HG03095 (cell line): ENCODE measurements at regions not wholly inside any gene's neighbourhood (a gene's known extent, or its start where the extent isn't known, plus 50 kb on each side); places are given as distances from the start of the nearest gene placed in this dataset.

ENCODE experiments used
- ATAC-seq: cut with Tn5 transposase; IDR thresholded peaks from one replicate; pipeline ENCODE4 v1.9.1; 2021; ENCODE audit warnings: moderate library complexity; ENCODE audit not compliant: unreplicated experiment

DNA sequence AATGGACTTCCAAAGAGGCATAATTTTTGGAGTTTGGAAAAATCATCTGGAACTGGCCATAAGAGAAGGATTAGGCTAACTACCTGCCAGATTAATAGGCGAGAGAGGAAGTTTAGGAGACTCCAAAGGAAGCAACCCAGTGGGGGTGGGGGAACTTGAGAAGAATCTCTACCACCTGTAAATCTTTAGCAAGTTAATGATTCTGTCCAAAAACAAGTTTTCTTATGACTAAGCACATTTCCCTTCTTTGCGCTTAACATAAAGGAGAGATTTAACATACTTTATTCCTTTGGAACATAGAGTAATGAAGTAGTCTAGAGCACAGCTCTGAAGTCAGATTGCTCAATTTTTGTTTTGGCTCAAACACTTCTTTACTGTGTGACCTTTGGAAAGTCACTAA, 58.2 kb upstream of the PAPPA start:
- no peak for ATAC-seq

DNA sequence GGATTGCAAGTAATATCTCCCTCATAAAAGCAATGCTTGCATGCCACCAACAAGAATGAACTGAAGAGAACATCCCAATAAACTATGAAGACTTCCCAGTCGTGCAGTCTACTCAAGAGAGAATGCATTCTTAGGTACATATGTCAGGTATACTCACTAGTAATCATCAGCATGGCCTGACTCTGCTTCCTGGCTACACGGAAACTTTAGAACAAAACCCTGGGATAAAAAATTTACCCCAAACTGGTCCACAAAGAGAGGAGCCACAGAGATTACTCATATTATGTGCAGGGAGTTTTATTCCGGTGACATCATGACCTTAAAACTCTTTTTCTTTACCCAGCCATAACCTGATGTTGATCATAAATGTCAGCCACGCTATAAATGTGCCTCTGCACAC, 57.5 kb upstream of the PAPPA start:
- ATAC-seq, result no peak

DNA sequence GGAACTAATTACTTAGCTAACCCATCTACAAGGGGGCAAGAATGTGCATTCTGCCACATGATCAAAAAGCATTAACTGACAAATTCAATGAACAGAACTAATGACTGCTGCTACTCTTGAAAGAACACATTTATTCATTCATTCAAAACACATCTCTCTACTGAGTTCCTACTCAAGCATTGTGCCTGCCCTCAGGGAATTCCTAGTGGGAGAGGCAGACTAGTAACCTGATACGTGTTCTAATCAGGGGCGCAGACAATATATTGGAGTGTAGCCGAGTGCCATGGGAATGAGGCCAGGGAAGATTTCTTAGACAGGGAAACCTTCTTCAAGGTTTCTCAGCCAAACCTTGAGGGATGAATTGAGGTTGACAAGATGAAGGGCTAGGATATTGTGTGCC, 56.7 kb upstream of the PAPPA start:
- no peak for ATAC-seq

DNA sequence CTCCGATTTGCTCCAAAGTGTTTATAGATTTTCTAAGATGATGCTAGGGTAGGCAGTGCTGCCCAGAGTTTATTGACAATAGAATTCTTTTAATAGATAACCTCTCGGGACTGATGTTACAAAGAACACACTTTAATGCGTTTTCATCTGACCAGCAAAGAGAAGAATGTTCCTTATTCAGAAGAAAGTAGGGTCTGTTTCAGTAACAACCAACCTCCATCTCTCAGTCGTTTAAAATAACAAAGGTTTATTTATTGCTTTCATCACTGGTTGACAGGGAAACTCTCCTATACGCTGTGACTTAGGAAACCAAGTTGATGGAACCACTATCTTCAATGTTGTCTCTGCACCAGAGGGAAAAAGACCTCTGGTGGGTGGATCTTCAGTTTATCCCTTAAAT, 55.1 kb upstream of the PAPPA start:
- no peak for ATAC-seq

DNA sequence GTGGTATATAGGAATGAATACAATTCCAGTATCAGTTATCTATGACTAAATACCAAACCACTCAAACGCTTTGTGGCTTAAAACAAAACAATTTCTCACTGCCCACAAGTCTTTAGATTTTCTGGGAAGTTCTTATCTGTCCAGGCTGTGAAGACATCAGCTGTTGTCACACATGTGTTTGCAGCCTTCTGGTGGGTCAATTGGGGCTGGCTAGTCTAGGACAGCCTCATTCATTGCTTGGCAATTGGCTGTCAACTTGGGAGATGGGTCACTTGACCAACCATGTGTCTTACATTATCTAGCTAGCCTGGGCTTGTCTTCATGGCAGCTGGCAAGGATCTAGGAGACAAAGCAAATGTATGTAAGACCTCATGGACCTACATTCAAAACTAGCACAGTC, 53.8 kb upstream of the PAPPA start:
- no peak for ATAC-seq

DNA sequence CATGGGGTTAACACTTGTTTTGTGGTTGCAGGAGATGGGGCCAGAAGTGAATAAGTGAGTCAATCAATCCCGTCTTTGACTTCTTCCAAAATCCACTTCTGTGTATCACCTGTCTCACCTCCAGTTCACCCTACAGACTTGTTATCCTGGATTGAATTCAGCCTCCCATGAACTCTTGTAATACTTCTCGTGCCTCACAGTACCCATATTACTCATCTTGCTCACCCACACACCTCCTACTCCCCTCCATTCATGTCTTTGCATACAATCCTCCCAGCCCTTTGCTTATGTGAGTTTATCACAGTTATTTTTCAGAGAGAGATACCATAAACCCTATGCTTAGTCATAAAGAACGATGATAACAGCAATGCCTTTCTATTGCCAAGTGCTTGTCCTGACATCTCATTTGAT, 52.9 kb upstream of the PAPPA start:
- ATAC-seq, result no peak

DNA sequence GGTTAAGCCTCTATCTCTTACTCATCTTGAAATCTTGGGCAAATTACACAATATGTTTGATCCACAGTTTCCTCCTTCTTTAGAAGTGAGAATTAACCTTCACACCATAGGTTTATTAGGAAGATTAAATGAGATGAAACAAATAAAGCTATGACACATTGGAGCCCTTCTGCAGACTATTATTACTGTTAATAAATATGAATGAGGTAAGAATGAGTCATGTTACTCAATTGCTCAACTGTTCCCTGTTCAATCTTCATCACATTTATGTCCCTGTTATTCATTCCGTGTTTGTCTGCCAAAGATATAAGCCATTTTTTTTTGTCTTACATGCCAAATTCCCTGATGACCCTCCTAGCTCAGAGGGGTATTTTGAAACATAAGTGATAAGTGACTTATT, 52.1 kb upstream of the PAPPA start:
- ATAC-seq, result no peak

DNA sequence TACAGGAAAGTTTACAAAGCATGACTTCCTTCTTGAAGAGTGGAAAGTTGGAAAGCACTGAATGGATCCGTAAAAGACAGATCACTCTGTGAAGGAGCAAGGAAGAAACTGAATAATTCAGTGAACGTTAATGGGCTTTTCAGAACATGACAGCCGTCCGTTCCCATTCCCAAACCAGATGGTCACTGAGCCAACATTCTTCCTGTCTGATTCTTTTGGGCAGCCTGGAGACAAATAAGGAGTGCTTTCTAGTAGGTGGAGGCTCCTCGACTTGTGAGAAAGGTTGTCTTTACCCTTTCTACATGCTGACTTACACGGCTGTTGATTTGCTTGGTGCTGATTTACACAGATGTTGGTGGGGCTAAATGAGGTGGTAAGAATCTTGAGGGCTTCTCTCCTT, 51.0 kb upstream of the PAPPA start:
- no peak for ATAC-seq
